Sigmoid colon (tissue), 6 donors: ENCODE measurements at regions not wholly inside any gene's neighbourhood (a gene's known extent, or its start where the extent isn't known, plus 50 kb on each side); places are given as distances from the start of the nearest gene placed in this dataset.
"Not testable (repeated sequence)": the region's sequence is repeated elsewhere in the genome, so short reads cannot be mapped to it uniquely, and the experiment has no call there.

ENCODE experiments used
- DNase-seq: peaks from one replicate; pipeline ENCODE4 v3.0.0-alpha.2; 2019
- H3K27ac ChIP-seq, 4 donors: fragments of 200-600 bp; sonication (generic); one replicate each; pipeline ENCODE4 v1.5.1; 2016 to 2019; ENCODE audit warnings: mild to moderate bottlenecking in 1 of 4
- H3K27me3 ChIP-seq, 3 donors: fragments of 200-600 bp; sonication (generic); one replicate each; pipeline ENCODE4 v1.5.1; 2019; ENCODE audit warnings: mild to moderate bottlenecking in 1 of 3
- H3K36me3 ChIP-seq, 4 donors: fragments of 200-600 bp; sonication (generic); one replicate each; pipeline ENCODE4 v1.5.1; 2016 to 2019
- H3K4me1 ChIP-seq, 4 donors: fragments of 200-600 bp; sonication (generic); one replicate each; pipeline ENCODE4 v1.5.1; 2017 to 2019
- H3K4me3 ChIP-seq, 4 donors: fragments of 200-600 bp; sonication (generic); one replicate each; pipeline ENCODE4 v1.5.1; 2017 to 2019; ENCODE audit warnings: mild to moderate bottlenecking in 2 of 4, moderate library complexity in 1 of 4
- H3K9me3 ChIP-seq, 4 donors: fragments of 200-600 bp in 3 of 4; sonication (generic) in 3 of 4; one replicate each; pipeline versions ENCODE4 v1.5.1 to v1.6.1; 2013 to 2019
- EP300 ChIP-seq, 4 donors: sonication (generic); formaldehyde crosslinking; IDR thresholded peaks; one replicate each; pipeline ENCODE4 v1.6.1; 2017; ENCODE audit warnings: antibody characterized with exemption in 4 of 4
- POLR2A ChIP-seq, 2 donors: fragments of 450-650 bp; IDR thresholded peaks; one replicate each; pipeline ENCODE4 v1.6.1; 2016; ENCODE audit warnings: antibody characterized with exemption in 2 of 2, mild to moderate bottlenecking in 2 of 2, moderate library complexity in 2 of 2
- POLR2AphosphoS5 ChIP-seq, 4 donors: sonication (generic); formaldehyde crosslinking; IDR thresholded peaks; one replicate each; pipeline ENCODE4 v1.6.1; 2017; ENCODE audit warnings: antibody characterized with exemption in 4 of 4
- WGBS, 2 donors: extraction: QIAGEN DNeasy Blood & Tissue Kit; methylation state at CpG; one replicate each; pipeline ENCODE4 v1.1.7; 2013; 5-methylcytosine and 5-hydroxymethylcytosine counted together
- intact Hi-C: fragments of 100-400 bp; cut with DNase I; formaldehyde crosslinking; loops from one replicate; pipeline ENCODE4 v1.15.1; 2023
- TF ChIP-seq, protein P1 (sequence below), 4 experiments: fragments of 450-650 bp in 3 of 4; fragments of 200-600 bp in 1 of 4; IDR thresholded peaks; one replicate each; pipeline ENCODE4 v1.5.1; 2016 to 2019; ENCODE audit warnings: antibody characterized with exemption in 4 of 4, mild to moderate bottlenecking in 3 of 4, moderate library complexity in 2 of 4
- donor health status: healthy with polysubstance abuse.
- donor health status: healthy.

DNA sequence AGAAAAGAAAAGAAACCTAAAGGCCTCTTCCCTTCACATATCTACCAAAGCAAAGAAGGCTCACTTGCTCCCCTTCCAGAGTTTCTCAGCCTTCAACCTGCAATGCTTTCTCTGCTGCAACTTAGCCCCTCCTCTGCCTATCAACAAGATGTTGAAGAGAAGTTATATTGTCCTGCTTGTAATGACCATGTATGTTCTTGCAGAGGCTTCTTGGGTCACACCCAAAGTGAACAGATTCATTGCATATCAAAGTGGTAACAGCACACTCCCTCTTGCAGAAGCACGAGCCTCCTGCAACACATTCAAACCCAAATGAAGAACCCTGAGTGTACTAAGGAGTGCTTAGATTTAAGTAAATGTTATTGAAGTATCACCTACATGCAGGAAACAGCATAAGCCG lies 494.3 kb downstream of the NTRK2 start:
- H3K36me3 ChIP-seq: no peaks in the 10 kb centered on the region
- TF ChIP-seq POLR2A (IDR thresholded peaks at IDR 0.05) (no peak), POLR2AphosphoS5 (IDR thresholded peaks at IDR 0.05) (no peak), EP300 (IDR thresholded peaks at IDR 0.05) (no peak)
- TF ChIP-seq, protein P1, sequence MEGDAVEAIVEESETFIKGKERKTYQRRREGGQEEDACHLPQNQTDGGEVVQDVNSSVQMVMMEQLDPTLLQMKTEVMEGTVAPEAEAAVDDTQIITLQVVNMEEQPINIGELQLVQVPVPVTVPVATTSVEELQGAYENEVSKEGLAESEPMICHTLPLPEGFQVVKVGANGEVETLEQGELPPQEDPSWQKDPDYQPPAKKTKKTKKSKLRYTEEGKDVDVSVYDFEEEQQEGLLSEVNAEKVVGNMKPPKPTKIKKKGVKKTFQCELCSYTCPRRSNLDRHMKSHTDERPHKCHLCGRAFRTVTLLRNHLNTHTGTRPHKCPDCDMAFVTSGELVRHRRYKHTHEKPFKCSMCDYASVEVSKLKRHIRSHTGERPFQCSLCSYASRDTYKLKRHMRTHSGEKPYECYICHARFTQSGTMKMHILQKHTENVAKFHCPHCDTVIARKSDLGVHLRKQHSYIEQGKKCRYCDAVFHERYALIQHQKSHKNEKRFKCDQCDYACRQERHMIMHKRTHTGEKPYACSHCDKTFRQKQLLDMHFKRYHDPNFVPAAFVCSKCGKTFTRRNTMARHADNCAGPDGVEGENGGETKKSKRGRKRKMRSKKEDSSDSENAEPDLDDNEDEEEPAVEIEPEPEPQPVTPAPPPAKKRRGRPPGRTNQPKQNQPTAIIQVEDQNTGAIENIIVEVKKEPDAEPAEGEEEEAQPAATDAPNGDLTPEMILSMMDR (IDR thresholded peaks at IDR 0.05): no peak
- H3K27ac ChIP-seq: no peak overlapping the region
- no peak overlapping the region for H3K4me3 ChIP-seq
- H3K27me3 ChIP-seq: no peaks in the 10 kb centered on the region
- 78 to 83% methylated on average over 2 of the region's 2 CpGs for WGBS, 2 donors
- intact Hi-C loops: no loop called here
- DNase-seq: no peak
- no peaks in the 10 kb centered on the region for H3K4me1 ChIP-seq
- peaks cover 0 to 3% (median under 1%) of the 10 kb centered on the region in 4 donors for H3K9me3 ChIP-seq

DNA sequence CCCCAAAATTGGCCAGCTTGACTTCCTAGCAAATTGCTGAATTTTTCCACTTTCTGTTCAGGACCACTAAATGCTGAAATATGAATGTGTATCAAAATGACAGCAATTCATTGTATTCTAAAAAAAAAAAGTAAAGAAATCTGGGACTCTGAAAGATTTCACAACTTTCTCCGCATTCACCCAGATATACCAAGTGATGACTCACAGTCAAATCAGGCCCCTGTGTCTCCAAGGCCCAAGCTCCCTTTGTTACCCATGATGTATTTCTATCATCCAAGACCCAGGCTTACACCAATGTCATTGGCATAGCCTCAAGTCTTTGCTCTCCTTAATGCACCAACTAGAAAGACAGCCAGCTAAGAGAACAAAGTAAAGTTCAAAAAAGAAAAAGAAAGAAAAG lies 493.9 kb downstream of the NTRK2 start:
- intact Hi-C loops: no loop called here
- no peaks in the 10 kb centered on the region for H3K36me3 ChIP-seq
- no peak for TF ChIP-seq EP300 (IDR thresholded peaks at IDR 0.05)
- TF ChIP-seq, protein P1 (IDR thresholded peaks at IDR 0.05): no peak
- no peak for TF ChIP-seq POLR2AphosphoS5 (IDR thresholded peaks at IDR 0.05)
- no peak for TF ChIP-seq POLR2A (IDR thresholded peaks at IDR 0.05)
- no peaks in the 10 kb centered on the region for H3K27me3 ChIP-seq
- peaks cover 0 to 3% (median under 1%) of the 10 kb centered on the region in 4 donors for H3K9me3 ChIP-seq
- 85 to 95% methylated on average over 1 of the region's 1 CpG for WGBS, 2 donors
- no peak overlapping the region for H3K27ac ChIP-seq
- H3K4me3 ChIP-seq: no peak overlapping the region
- H3K4me1 ChIP-seq: no peaks in the 10 kb centered on the region
- DNase-seq: no peak

DNA sequence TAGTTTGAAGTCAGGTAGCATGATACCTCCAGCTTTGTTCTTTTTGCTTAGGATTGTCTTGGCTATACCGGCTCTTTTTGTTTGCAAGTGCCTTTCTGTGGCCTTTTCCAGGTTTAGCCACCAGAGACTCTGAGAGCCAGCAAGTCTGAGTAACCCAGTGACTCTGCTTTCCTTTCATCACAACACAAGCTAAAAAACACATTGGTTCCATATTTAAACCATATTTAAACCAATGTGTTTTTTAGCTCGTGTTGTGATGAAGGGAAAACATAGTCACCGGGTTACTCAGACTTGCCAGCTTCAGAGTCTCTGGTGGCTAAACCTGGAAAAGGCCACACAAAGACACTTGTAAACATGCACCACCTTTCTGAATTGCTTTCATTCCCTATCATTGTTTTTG lies 493.3 kb downstream of the NTRK2 start:
- DNase-seq: no peak
- 58 to 93% methylated on average over 3 of the region's 3 CpGs for WGBS, 2 donors
- H3K36me3 ChIP-seq: no peaks in the 10 kb centered on the region
- H3K27me3 ChIP-seq: no peaks in the 10 kb centered on the region
- peaks cover 0 to 3% (median under 1%) of the 10 kb centered on the region in 4 donors for H3K9me3 ChIP-seq
- no peaks in the 10 kb centered on the region for H3K4me1 ChIP-seq
- no peak overlapping the region for H3K27ac ChIP-seq
- intact Hi-C loops: no loop called here
- TF ChIP-seq POLR2A (IDR thresholded peaks at IDR 0.05) (no peak), POLR2AphosphoS5 (IDR thresholded peaks at IDR 0.05) (no peak), EP300 (IDR thresholded peaks at IDR 0.05) (no peak)
- TF ChIP-seq, protein P1 (IDR thresholded peaks at IDR 0.05): no peak
- H3K4me3 ChIP-seq: no peak overlapping the region

DNA sequence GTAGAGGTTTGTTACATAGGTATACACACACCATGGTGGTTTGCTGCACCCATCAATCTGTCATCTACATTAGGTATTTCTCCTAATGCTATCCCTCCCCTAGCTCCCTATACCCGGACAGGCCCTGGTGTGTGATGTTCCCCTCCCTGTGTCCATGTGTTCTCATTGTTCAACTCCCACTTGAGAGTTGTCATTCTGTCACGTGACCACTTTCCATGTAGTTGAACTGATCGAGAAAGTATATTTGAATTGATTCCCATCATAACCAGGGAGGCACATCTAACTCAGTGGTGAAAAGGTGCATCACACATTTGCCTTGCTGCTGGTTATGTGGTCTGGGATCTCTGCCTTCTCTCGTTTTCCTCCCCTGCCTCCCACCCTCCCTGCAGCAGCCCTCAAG lies 491.4 kb downstream of the NTRK2 start:
- DNase-seq, H3K9me3 ChIP-seq, H3K4me3 ChIP-seq, H3K27me3 ChIP-seq, H3K36me3 ChIP-seq, H3K27ac ChIP-seq, intact Hi-C loops, H3K4me1 ChIP-seq: not testable (repeated sequence)
- 82 to 89% methylated on average over 4 of the region's 4 CpGs for WGBS, 2 donors

DNA sequence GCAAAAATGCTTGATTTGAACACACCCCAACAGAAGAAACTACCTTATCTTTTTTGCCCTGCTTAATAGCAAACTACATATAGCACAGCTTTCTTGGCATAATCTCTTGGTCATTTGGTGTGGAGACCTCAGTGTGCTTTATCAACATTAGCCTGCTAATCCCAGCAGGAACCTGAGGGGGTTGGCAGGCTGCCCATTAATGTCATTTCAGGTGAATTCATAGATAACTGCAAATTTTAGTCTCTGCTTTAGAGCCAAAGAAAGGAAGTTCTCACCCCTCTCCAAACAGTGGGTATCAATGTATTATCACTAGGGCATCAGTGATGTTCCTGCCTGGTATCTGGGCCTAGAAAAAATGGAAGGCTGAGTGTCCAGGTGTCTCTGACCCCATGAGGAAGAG lies 489.0 kb downstream of the NTRK2 start:
- no peak for TF ChIP-seq EP300 (IDR thresholded peaks at IDR 0.05)
- no peak for TF ChIP-seq POLR2A (IDR thresholded peaks at IDR 0.05)
- no peak for DNase-seq
- peaks cover 0 to 3% (median under 1%) of the 10 kb centered on the region in 4 donors for H3K9me3 ChIP-seq

DNA sequence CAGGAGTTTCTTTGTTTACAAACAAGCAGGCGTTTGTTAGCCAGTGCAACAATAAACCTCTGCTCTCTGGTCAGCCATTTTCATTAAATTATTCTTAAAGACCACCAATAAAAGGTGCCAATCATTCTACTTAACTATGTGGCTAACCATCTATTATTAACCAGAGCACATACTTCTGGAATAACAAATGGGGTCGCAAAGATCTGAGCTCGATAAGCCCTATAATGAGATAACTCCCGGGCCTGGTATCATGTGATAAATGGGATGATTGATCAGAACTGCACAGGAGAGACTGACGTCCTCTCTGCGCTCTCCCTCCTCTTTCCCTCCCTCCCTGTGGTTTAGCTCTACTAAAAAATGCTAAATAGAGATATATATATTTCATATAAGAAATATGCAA lies 488.2 kb downstream of the NTRK2 start:
- peaks cover 0 to 2% (median 0%) of the 10 kb centered on the region in 4 donors for H3K9me3 ChIP-seq
- 60 to 63% methylated on average over 6 of the region's 6 CpGs for WGBS, 2 donors
- no peaks in the 10 kb centered on the region for H3K27me3 ChIP-seq
- intact Hi-C loops: no loop called here
- TF ChIP-seq, protein P1 (IDR thresholded peaks at IDR 0.05): no peak
- no peak for TF ChIP-seq POLR2A (IDR thresholded peaks at IDR 0.05)
- TF ChIP-seq POLR2AphosphoS5 (IDR thresholded peaks at IDR 0.05): no peak
- no peak overlapping the region for H3K27ac ChIP-seq
- H3K36me3 ChIP-seq: no peaks in the 10 kb centered on the region
- no peak overlapping the region for H3K4me3 ChIP-seq
- no peaks in the 10 kb centered on the region for H3K4me1 ChIP-seq
- no peak for DNase-seq

More for the DNA sequence above, 489.0 kb downstream of the NTRK2 start:
- intact Hi-C loops: no loop called here
- H3K27me3 ChIP-seq: no peaks in the 10 kb centered on the region
- no peak overlapping the region for H3K4me3 ChIP-seq
- no peak overlapping the region for H3K27ac ChIP-seq
- H3K36me3 ChIP-seq: no peaks in the 10 kb centered on the region
- H3K4me1 ChIP-seq: no peaks in the 10 kb centered on the region
